Chondrocyte (in vitro differentiated cells): ENCODE measurements at regions not wholly inside any gene's neighbourhood (a gene's known extent, or its start where the extent isn't known, plus 50 kb on each side); places are given as distances from the start of the nearest gene placed in this dataset.
"Not testable (repeated sequence)": the region's sequence is repeated elsewhere in the genome, so short reads cannot be mapped to it uniquely, and the experiment has no call there.

Source experiments
- DNase-seq: peaks from one replicate; pipeline ENCODE4 v3.0.0; 2021; ENCODE audit warnings: mixed read lengths, low spot score
- H3K27ac Mint-ChIP-seq: one replicate; pipeline ENCODE4 v1.8.0; 2021; ENCODE audit warnings: mild to moderate bottlenecking, moderate library complexity, mixed read lengths; ENCODE audit not compliant: unreplicated experiment
- H3K27me3 Mint-ChIP-seq: 2 replicates; pipeline ENCODE4 v1.8.0; 2021; ENCODE audit warnings: low read depth, mixed read lengths
- H3K36me3 Mint-ChIP-seq: 2 replicates; pipeline ENCODE4 v1.8.0; 2021; ENCODE audit warnings: low read depth, mixed read lengths
- H3K4me1 Mint-ChIP-seq: 2 replicates; pipeline ENCODE4 v1.8.0; 2021; ENCODE audit warnings: low read depth, mild to moderate bottlenecking, mixed read lengths
- H3K4me3 Mint-ChIP-seq: one replicate; pipeline ENCODE4 v1.8.0; 2021; ENCODE audit warnings: mild to moderate bottlenecking, moderate library complexity, mixed read lengths; ENCODE audit not compliant: unreplicated experiment
- H3K9me3 Mint-ChIP-seq: 2 replicates; pipeline ENCODE4 v1.8.0; 2021; ENCODE audit warnings: low read depth, mixed read lengths
- CTCF ChIP-seq: fragments of 200-600 bp; sonication (generic); IDR thresholded peaks from 2 replicates; pipeline ENCODE4 v1.5.0; 2021; ENCODE audit warnings: antibody characterized with exemption, mild to moderate bottlenecking, moderate library complexity

- not testable (repeated sequence) for H3K9me3 Mint-ChIP-seq, H3K4me1 Mint-ChIP-seq, H3K4me3 Mint-ChIP-seq, DNase-seq, H3K27ac Mint-ChIP-seq, H3K36me3 Mint-ChIP-seq
- peaks cover 15% of the 10 kb centered on the region for H3K27me3 Mint-ChIP-seq
These were observed 51.0 kb upstream of the UBE2Q2 start for GRCh38 chr15:75792236-75792635.

- Mint-ChIP-seq H3K9me3 (no peaks in the 10 kb centered on the region), H3K36me3 (no peaks in the 10 kb centered on the region), H3K4me3 (no peak overlapping the region), H3K4me1 (peaks cover 3% of the 10 kb centered on the region), H3K27me3 (peaks cover 21% of the 10 kb centered on the region), H3K27ac (no peak overlapping the region)
- DNase-seq, result no peak
- TF ChIP-seq CTCF, result no peak
These were observed 51.9 kb upstream of the UBE2Q2 start for GRCh38 chr15:75791337-75791713.

- TF ChIP-seq CTCF, result no peak
- Mint-ChIP-seq H3K27me3 (peaks cover 26% of the 10 kb centered on the region), H3K36me3 (no peaks in the 10 kb centered on the region), H3K27ac (no peak overlapping the region), H3K9me3 (no peaks in the 10 kb centered on the region), H3K4me1 (peaks cover 6% of the 10 kb centered on the region), H3K4me3 (no peak overlapping the region)
- no peak for DNase-seq
These were observed 52.5 kb upstream of the UBE2Q2 start for GRCh38 chr15:75790631-75791336.

- H3K27ac Mint-ChIP-seq, result no peak overlapping the region
- TF ChIP-seq CTCF, result no peak
These were observed 56.7 kb upstream of the UBE2Q2 start for GRCh38 chr15:75786575-75786947.

GRCh38 chr15:75785771-75786574 is 57.3 kb upstream of the UBE2Q2 start:
- peaks cover 36% of the 10 kb centered on the region for H3K27me3 Mint-ChIP-seq
- H3K9me3 Mint-ChIP-seq, result no peaks in the 10 kb centered on the region
- H3K27ac Mint-ChIP-seq, result no peak overlapping the region
- no peak overlapping the region for H3K4me3 Mint-ChIP-seq
- peaks cover 6% of the 10 kb centered on the region for H3K4me1 Mint-ChIP-seq
- peak; percentile 58 for TF ChIP-seq CTCF
- peaks cover 3% of the 10 kb centered on the region for H3K36me3 Mint-ChIP-seq
- DNase-seq, result peak; percentile 70

More at GRCh38 chr15:75786575-75786947, 56.7 kb upstream of the UBE2Q2 start:
- Mint-ChIP-seq H3K36me3 (peaks cover 3% of the 10 kb centered on the region), H3K9me3 (no peaks in the 10 kb centered on the region), H3K4me1 (peaks cover 6% of the 10 kb centered on the region), H3K27me3 (peaks cover 36% of the 10 kb centered on the region), H3K4me3 (peak overlapping the region; percentile 16)
- peak; percentile 51 for DNase-seq

- H3K27ac Mint-ChIP-seq, H3K4me3 Mint-ChIP-seq, H3K4me1 Mint-ChIP-seq, H3K9me3 Mint-ChIP-seq, H3K36me3 Mint-ChIP-seq: not testable (repeated sequence)
- H3K27me3 Mint-ChIP-seq, result peaks cover 31% of the 10 kb centered on the region
- peak; percentile 50 for DNase-seq
These were observed 58.5 kb upstream of the UBE2Q2 start for GRCh38 chr15:75784511-75785480.

GRCh38 chr15:75783566-75783965 is 59.7 kb upstream of the UBE2Q2 start:
- H3K4me3 Mint-ChIP-seq, H3K27ac Mint-ChIP-seq, H3K4me1 Mint-ChIP-seq, H3K36me3 Mint-ChIP-seq, H3K9me3 Mint-ChIP-seq, DNase-seq: not testable (repeated sequence)
- peaks cover 30% of the 10 kb centered on the region for H3K27me3 Mint-ChIP-seq
